ENCODE measurements at regions not wholly inside any gene's neighbourhood (a gene's known extent, or its start where the extent isn't known, plus 50 kb on each side); places are given as distances from the start of the nearest gene placed in this dataset.

DNA sequence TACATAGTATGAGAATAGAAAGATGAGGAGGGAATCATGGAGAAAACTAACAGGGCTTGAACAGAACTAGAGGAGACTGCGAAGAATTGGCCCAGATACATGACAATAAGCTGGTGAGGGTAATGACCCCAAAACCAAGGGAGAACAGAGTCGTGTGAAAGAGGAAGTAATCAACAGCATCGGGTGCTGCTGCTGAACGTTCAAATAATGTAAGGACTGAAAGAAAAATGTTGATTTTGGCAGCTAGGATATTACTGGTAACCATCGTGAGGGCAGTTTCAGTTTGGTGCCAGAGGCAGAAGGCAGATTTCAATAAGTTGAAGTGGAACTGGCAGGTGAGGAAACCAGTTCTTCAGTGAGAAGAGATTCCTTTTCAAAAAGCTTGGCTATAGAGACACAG lies 66.8 kb upstream of the SMC2 start:
- TF ChIP-seq EP300 (IDR thresholded peaks at IDR 0.05; ENCODE audit: borderline replicate concordance) (no peak), TCF12 (IDR thresholded peaks at IDR 0.05; ENCODE audit: low read depth) (no peak), CREB1 (IDR thresholded peaks at IDR 0.05; ENCODE audit: low read depth) (no peak), NFIC (IDR thresholded peaks at IDR 0.05) (no peak), RAD21 (IDR thresholded peaks at IDR 0.05; ENCODE audit: low read depth) (no peak), FOXM1 (IDR thresholded peaks at IDR 0.05; ENCODE audit: borderline replicate concordance, low read depth) (no peak), YY1 (IDR thresholded peaks at IDR 0.05; ENCODE audit: low read depth) (no peak), CEBPB (IDR thresholded peaks at IDR 0.05) (no peak), TEAD4 (IDR thresholded peaks at IDR 0.05) (no peak)
- TF ChIP-seq, protein P1, sequence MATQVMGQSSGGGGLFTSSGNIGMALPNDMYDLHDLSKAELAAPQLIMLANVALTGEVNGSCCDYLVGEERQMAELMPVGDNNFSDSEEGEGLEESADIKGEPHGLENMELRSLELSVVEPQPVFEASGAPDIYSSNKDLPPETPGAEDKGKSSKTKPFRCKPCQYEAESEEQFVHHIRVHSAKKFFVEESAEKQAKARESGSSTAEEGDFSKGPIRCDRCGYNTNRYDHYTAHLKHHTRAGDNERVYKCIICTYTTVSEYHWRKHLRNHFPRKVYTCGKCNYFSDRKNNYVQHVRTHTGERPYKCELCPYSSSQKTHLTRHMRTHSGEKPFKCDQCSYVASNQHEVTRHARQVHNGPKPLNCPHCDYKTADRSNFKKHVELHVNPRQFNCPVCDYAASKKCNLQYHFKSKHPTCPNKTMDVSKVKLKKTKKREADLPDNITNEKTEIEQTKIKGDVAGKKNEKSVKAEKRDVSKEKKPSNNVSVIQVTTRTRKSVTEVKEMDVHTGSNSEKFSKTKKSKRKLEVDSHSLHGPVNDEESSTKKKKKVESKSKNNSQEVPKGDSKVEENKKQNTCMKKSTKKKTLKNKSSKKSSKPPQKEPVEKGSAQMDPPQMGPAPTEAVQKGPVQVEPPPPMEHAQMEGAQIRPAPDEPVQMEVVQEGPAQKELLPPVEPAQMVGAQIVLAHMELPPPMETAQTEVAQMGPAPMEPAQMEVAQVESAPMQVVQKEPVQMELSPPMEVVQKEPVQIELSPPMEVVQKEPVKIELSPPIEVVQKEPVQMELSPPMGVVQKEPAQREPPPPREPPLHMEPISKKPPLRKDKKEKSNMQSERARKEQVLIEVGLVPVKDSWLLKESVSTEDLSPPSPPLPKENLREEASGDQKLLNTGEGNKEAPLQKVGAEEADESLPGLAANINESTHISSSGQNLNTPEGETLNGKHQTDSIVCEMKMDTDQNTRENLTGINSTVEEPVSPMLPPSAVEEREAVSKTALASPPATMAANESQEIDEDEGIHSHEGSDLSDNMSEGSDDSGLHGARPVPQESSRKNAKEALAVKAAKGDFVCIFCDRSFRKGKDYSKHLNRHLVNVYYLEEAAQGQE (IDR thresholded peaks at IDR 0.05; ENCODE audit: low read depth), result no peak
- TF ChIP-seq, protein P2, sequence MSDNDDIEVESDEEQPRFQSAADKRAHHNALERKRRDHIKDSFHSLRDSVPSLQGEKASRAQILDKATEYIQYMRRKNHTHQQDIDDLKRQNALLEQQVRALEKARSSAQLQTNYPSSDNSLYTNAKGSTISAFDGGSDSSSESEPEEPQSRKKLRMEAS (IDR thresholded peaks at IDR 0.05), result no peak
- TF ChIP-seq, protein P3, sequence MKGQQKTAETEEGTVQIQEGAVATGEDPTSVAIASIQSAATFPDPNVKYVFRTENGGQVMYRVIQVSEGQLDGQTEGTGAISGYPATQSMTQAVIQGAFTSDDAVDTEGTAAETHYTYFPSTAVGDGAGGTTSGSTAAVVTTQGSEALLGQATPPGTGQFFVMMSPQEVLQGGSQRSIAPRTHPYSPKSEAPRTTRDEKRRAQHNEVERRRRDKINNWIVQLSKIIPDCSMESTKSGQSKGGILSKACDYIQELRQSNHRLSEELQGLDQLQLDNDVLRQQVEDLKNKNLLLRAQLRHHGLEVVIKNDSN (IDR thresholded peaks at IDR 0.05), result no peak
